WTC11 (cell line): ENCODE measurements at regions not wholly inside any gene's neighbourhood (a gene's known extent, or its start where the extent isn't known, plus 50 kb on each side); places are given as distances from the start of the nearest gene placed in this dataset.

Source experiments
- ATAC-seq: fragments of 200-7000 bp; cut with Tn5 transposase; 2 replicates; pipeline ENCODE4 v1.10.0; 2021; ENCODE audit warnings: mild to moderate bottlenecking, moderate library complexity
- CTCF ChIA-PET: fragments of 300-600 bp; sonication (Branson Sonifier 250); formaldehyde crosslinking; loops from one replicate; lab custom pipeline; 2021; ENCODE audit warnings: antibody characterized with exemption; lab: Charles Lee
- POLR2A ChIA-PET: fragments of 350-600 bp; sonication (Branson Sonifier 250); formaldehyde crosslinking; loops from one replicate; lab custom pipeline; 2021; ENCODE audit warnings: antibody characterized with exemption; lab: Charles Lee
- DNase-seq: peaks from one replicate; pipeline ENCODE4 v3.0.0; 2021; ENCODE audit warnings: low spot score
- H3K27ac Mint-ChIP-seq: 2 replicates; pipeline ENCODE4 v1.8.0; 2021; ENCODE audit warnings: mixed read lengths
- H3K27me3 Mint-ChIP-seq: 2 replicates; pipeline ENCODE4 v1.8.0; 2021; ENCODE audit warnings: low read depth, mild to moderate bottlenecking, moderate library complexity, mixed read lengths
- H3K36me3 Mint-ChIP-seq: 2 replicates; pipeline ENCODE4 v1.8.0; 2021; ENCODE audit warnings: mixed read lengths
- H3K4me1 Mint-ChIP-seq: 2 replicates; pipeline ENCODE4 v1.8.0; 2022; ENCODE audit warnings: mixed read lengths
- H3K4me3 Mint-ChIP-seq: 2 replicates; pipeline ENCODE4 v1.8.0; 2021; ENCODE audit warnings: mild to moderate bottlenecking, moderate library complexity, mixed read lengths
- H3K9me3 Mint-ChIP-seq: 2 replicates; pipeline ENCODE4 v1.8.0; 2021; ENCODE audit warnings: mixed read lengths
- ETV6 ChIP-seq: sonication (generic); formaldehyde crosslinking; IDR thresholded peaks from 2 replicates; pipeline ENCODE4 v1.8.1; 2022; ENCODE audit warnings: mild to moderate bottlenecking, missing genetic modification reagents
- HMGA2 ChIP-seq: fragments of 250-450 bp; sonication (Bioruptor Pico); IDR thresholded peaks from 2 replicates; pipeline ENCODE4 v1.4.0; 2021; ENCODE audit warnings: mild to moderate bottlenecking, moderate library complexity
- JAZF1 ChIP-seq: fragments of 250-450 bp; sonication (Bioruptor Pico); IDR thresholded peaks from 2 replicates; pipeline ENCODE4 v1.9.0; 2021; ENCODE audit warnings: moderate library complexity, mild to moderate bottlenecking, inconsistent platforms
- KAT7 ChIP-seq: sonication (generic); formaldehyde crosslinking; IDR thresholded peaks from 2 replicates; pipeline ENCODE4 v1.8.1; 2023; ENCODE audit warnings: missing genetic modification reagents, mild to moderate bottlenecking, borderline replicate concordance
- NFYB ChIP-seq: sonication (generic); formaldehyde crosslinking; conservative IDR thresholded peaks from 2 replicates; pipeline ENCODE4 v1.8.0; 2022; ENCODE audit warnings: low read depth, missing genetic modification reagents
- TEAD4 ChIP-seq: sonication (generic); formaldehyde crosslinking; IDR thresholded peaks from 2 replicates; pipeline ENCODE4 v1.8.0; 2022; ENCODE audit warnings: mild to moderate bottlenecking, missing genetic modification reagents
- ZNF263 ChIP-seq: sonication (generic); formaldehyde crosslinking; IDR thresholded peaks from 2 replicates; pipeline ENCODE4 v1.8.1; 2022; ENCODE audit warnings: low read depth, mild to moderate bottlenecking, moderate library complexity, missing genetic modification reagents
- ZNF396 ChIP-seq: fragments of 250-450 bp; sonication (Bioruptor Pico); IDR thresholded peaks from 2 replicates; pipeline ENCODE4 v1.8.0; 2021; ENCODE audit warnings: mild to moderate bottlenecking, moderate library complexity, borderline replicate concordance
- TF ChIP-seq, protein P1 (sequence below): sonication (generic); formaldehyde crosslinking; IDR thresholded peaks from 2 replicates; pipeline ENCODE4 v1.8.1; 2022; ENCODE audit warnings: low read depth, missing genetic modification reagents, borderline replicate concordance
- TF ChIP-seq, protein P2 (sequence below): sonication (generic); formaldehyde crosslinking; IDR thresholded peaks from 2 replicates; pipeline ENCODE4 v1.8.1; 2022; ENCODE audit warnings: mild to moderate bottlenecking, moderate library complexity, missing genetic modification reagents
- TF ChIP-seq, protein P3 (sequence below): sonication (generic); formaldehyde crosslinking; IDR thresholded peaks from 2 replicates; pipeline ENCODE4 v1.8.0; 2023; ENCODE audit warnings: mild to moderate bottlenecking, missing genetic modification reagents
- TF ChIP-seq, protein P4 (sequence below): sonication (generic); formaldehyde crosslinking; IDR thresholded peaks from 2 replicates; pipeline ENCODE4 v1.8.1; 2023; ENCODE audit warnings: mild to moderate bottlenecking, missing genetic modification reagents
- TF ChIP-seq, protein P5 (sequence below): fragments of 250-450 bp; sonication (Bioruptor Pico); IDR thresholded peaks from 2 replicates; pipeline ENCODE4 v1.8.0; 2021; ENCODE audit warnings: mild to moderate bottlenecking
- TF ChIP-seq, protein P6 (sequence below): fragments of 250-450 bp; sonication (Bioruptor Pico); IDR thresholded peaks from 2 replicates; pipeline ENCODE4 v2.1.2; 2022; ENCODE audit warnings: mild to moderate bottlenecking, moderate library complexity
- TF ChIP-seq, protein P7 (sequence below): sonication (generic); formaldehyde crosslinking; IDR thresholded peaks from 2 replicates; pipeline ENCODE4 v1.8.0; 2022; ENCODE audit warnings: missing genetic modification reagents
- TF ChIP-seq, protein P8 (sequence below): sonication (generic); formaldehyde crosslinking; IDR thresholded peaks from 2 replicates; pipeline ENCODE4 v1.8.1; 2022; ENCODE audit warnings: missing genetic modification reagents, borderline replicate concordance
- TF ChIP-seq, protein P9 (sequence below): sonication (generic); formaldehyde crosslinking; IDR thresholded peaks from 2 replicates; pipeline ENCODE4 v1.8.1; 2022; ENCODE audit warnings: mild to moderate bottlenecking, missing genetic modification reagents, moderate library complexity, borderline replicate concordance
- TF ChIP-seq, protein P10 (sequence below): sonication (generic); formaldehyde crosslinking; IDR thresholded peaks from 2 replicates; pipeline ENCODE4 v1.8.0; 2022; ENCODE audit warnings: mild to moderate bottlenecking, missing genetic modification reagents

DNA sequence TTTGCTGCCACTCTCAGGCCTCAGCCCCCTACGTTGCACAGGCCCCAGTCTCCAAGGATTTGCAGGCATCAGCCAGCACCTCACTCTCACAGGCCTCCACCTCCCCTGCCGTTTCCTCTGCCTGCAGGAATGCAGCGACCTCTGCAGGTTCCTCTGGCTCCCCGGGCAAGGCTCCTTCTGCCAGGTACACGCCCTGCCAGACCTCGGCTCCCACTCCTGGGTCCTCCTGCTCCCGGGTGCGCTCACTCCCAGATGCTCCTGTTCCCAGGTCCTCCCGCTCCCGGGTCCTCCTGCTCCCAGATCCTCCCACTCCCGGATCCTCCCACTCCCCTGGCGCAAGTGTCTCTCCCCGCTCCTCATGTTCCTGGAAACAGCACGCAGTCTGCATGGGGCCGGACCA, 144.4 kb upstream of the RADX start:
- no peaks in the 10 kb centered on the region for H3K9me3 Mint-ChIP-seq
- peak; percentile 68 for DNase-seq

DNA sequence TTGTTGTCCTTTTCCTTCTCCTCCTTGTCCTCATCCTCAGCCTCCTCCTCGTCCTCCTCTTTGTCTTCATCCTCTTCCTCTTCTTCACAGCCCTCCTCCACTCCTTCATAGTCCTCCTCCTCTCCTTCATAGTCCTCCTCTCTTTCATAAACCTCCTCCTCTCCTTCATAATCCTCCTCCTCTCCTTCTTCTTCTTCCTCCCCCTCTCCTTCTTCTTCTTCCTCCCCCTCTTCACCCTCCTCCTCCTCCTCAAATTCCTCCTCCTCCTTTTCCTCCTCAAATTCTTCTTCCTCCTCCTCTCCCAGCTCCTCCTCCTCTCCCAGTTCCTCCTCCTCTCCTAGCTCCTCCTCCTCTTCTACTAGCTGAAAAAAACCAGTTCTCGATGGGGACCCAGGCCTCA, 143.8 kb upstream of the RADX start:
- no peak for ATAC-seq
- ChIA-PET CTCF (interaction anchor here (0.6 to 0.7 kb wide), 2 partner anchors 147 to 266 kb away, joined by 3 to 4 read pairs; no protein-coding TSS in a partner anchor), POLR2A (no interaction called here)
- Mint-ChIP-seq H3K27ac (no peak overlapping the region), H3K4me3 (no peak overlapping the region), H3K36me3 (no peaks in the 10 kb centered on the region), H3K27me3 (no peaks in the 10 kb centered on the region), H3K9me3 (no peaks in the 10 kb centered on the region), H3K4me1 (no peaks in the 10 kb centered on the region; the same call in none of the 2 replicates)
- DNase-seq: no peak
- TF ChIP-seq, protein P1, sequence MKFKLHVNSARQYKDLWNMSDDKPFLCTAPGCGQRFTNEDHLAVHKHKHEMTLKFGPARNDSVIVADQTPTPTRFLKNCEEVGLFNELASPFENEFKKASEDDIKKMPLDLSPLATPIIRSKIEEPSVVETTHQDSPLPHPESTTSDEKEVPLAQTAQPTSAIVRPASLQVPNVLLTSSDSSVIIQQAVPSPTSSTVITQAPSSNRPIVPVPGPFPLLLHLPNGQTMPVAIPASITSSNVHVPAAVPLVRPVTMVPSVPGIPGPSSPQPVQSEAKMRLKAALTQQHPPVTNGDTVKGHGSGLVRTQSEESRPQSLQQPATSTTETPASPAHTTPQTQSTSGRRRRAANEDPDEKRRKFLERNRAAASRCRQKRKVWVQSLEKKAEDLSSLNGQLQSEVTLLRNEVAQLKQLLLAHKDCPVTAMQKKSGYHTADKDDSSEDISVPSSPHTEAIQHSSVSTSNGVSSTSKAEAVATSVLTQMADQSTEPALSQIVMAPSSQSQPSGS (CRISPR knock-in tag): no peak
- TF ChIP-seq, protein P2, sequence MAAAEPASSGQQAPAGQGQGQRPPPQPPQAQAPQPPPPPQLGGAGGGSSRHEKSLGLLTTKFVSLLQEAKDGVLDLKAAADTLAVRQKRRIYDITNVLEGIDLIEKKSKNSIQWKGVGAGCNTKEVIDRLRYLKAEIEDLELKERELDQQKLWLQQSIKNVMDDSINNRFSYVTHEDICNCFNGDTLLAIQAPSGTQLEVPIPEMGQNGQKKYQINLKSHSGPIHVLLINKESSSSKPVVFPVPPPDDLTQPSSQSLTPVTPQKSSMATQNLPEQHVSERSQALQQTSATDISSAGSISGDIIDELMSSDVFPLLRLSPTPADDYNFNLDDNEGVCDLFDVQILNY (CRISPR knock-in tag): no peak
- TF ChIP-seq HMGA2 (CRISPR knock-in tag) (no peak), KAT7 (CRISPR knock-in tag) (no peak), JAZF1 (no peak), NFYB (CRISPR knock-in tag) (no peak), TEAD4 (CRISPR knock-in tag) (no peak), ETV6 (CRISPR knock-in tag) (no peak), ZNF396 (CRISPR knock-in tag) (no peak)
- TF ChIP-seq, protein P3, sequence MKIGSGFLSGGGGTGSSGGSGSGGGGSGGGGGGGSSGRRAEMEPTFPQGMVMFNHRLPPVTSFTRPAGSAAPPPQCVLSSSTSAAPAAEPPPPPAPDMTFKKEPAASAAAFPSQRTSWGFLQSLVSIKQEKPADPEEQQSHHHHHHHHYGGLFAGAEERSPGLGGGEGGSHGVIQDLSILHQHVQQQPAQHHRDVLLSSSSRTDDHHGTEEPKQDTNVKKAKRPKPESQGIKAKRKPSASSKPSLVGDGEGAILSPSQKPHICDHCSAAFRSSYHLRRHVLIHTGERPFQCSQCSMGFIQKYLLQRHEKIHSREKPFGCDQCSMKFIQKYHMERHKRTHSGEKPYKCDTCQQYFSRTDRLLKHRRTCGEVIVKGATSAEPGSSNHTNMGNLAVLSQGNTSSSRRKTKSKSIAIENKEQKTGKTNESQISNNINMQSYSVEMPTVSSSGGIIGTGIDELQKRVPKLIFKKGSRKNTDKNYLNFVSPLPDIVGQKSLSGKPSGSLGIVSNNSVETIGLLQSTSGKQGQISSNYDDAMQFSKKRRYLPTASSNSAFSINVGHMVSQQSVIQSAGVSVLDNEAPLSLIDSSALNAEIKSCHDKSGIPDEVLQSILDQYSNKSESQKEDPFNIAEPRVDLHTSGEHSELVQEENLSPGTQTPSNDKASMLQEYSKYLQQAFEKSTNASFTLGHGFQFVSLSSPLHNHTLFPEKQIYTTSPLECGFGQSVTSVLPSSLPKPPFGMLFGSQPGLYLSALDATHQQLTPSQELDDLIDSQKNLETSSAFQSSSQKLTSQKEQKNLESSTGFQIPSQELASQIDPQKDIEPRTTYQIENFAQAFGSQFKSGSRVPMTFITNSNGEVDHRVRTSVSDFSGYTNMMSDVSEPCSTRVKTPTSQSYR (CRISPR knock-in tag): no peak
- TF ChIP-seq, protein P4, sequence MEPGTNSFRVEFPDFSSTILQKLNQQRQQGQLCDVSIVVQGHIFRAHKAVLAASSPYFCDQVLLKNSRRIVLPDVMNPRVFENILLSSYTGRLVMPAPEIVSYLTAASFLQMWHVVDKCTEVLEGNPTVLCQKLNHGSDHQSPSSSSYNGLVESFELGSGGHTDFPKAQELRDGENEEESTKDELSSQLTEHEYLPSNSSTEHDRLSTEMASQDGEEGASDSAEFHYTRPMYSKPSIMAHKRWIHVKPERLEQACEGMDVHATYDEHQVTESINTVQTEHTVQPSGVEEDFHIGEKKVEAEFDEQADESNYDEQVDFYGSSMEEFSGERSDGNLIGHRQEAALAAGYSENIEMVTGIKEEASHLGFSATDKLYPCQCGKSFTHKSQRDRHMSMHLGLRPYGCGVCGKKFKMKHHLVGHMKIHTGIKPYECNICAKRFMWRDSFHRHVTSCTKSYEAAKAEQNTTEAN (CRISPR knock-in tag): no peak
- TF ChIP-seq, protein P5, sequence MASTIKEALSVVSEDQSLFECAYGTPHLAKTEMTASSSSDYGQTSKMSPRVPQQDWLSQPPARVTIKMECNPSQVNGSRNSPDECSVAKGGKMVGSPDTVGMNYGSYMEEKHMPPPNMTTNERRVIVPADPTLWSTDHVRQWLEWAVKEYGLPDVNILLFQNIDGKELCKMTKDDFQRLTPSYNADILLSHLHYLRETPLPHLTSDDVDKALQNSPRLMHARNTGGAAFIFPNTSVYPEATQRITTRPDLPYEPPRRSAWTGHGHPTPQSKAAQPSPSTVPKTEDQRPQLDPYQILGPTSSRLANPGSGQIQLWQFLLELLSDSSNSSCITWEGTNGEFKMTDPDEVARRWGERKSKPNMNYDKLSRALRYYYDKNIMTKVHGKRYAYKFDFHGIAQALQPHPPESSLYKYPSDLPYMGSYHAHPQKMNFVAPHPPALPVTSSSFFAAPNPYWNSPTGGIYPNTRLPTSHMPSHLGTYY (CRISPR knock-in tag): no peak
- TF ChIP-seq, protein P6, sequence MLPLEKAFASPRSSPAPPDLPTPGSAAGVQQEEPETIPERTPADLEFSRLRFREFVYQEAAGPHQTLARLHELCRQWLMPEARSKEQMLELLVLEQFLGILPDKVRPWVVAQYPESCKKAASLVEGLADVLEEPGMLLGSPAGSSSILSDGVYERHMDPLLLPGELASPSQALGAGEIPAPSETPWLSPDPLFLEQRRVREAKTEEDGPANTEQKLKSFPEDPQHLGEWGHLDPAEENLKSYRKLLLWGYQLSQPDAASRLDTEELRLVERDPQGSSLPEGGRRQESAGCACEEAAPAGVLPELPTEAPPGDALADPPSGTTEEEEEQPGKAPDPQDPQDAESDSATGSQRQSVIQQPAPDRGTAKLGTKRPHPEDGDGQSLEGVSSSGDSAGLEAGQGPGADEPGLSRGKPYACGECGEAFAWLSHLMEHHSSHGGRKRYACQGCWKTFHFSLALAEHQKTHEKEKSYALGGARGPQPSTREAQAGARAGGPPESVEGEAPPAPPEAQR (CRISPR knock-in tag): no peak
- TF ChIP-seq, protein P7, sequence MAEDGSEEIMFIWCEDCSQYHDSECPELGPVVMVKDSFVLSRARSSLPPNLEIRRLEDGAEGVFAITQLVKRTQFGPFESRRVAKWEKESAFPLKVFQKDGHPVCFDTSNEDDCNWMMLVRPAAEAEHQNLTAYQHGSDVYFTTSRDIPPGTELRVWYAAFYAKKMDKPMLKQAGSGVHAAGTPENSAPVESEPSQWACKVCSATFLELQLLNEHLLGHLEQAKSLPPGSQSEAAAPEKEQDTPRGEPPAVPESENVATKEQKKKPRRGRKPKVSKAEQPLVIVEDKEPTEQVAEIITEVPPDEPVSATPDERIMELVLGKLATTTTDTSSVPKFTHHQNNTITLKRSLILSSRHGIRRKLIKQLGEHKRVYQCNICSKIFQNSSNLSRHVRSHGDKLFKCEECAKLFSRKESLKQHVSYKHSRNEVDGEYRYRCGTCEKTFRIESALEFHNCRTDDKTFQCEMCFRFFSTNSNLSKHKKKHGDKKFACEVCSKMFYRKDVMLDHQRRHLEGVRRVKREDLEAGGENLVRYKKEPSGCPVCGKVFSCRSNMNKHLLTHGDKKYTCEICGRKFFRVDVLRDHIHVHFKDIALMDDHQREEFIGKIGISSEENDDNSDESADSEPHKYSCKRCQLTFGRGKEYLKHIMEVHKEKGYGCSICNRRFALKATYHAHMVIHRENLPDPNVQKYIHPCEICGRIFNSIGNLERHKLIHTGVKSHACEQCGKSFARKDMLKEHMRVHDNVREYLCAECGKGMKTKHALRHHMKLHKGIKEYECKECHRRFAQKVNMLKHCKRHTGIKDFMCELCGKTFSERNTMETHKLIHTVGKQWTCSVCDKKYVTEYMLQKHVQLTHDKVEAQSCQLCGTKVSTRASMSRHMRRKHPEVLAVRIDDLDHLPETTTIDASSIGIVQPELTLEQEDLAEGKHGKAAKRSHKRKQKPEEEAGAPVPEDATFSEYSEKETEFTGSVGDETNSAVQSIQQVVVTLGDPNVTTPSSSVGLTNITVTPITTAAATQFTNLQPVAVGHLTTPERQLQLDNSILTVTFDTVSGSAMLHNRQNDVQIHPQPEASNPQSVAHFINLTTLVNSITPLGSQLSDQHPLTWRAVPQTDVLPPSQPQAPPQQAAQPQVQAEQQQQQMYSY (CRISPR knock-in tag): no peak
- TF ChIP-seq, protein P8, sequence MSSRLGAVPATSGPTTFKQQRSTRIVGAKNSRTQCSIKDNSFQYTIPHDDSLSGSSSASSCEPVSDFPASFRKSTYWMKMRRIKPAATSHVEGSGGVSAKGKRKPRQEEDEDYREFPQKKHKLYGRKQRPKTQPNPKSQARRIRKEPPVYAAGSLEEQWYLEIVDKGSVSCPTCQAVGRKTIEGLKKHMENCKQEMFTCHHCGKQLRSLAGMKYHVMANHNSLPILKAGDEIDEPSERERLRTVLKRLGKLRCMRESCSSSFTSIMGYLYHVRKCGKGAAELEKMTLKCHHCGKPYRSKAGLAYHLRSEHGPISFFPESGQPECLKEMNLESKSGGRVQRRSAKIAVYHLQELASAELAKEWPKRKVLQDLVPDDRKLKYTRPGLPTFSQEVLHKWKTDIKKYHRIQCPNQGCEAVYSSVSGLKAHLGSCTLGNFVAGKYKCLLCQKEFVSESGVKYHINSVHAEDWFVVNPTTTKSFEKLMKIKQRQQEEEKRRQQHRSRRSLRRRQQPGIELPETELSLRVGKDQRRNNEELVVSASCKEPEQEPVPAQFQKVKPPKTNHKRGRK (CRISPR knock-in tag): no peak
- TF ChIP-seq, protein P9, sequence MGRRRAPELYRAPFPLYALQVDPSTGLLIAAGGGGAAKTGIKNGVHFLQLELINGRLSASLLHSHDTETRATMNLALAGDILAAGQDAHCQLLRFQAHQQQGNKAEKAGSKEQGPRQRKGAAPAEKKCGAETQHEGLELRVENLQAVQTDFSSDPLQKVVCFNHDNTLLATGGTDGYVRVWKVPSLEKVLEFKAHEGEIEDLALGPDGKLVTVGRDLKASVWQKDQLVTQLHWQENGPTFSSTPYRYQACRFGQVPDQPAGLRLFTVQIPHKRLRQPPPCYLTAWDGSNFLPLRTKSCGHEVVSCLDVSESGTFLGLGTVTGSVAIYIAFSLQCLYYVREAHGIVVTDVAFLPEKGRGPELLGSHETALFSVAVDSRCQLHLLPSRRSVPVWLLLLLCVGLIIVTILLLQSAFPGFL (CRISPR knock-in tag): no peak

More for the DNA sequence above, 144.4 kb upstream of the RADX start:
- peak; percentile 98 for ATAC-seq
- CTCF ChIA-PET: interaction anchor here (1.0 to 1.6 kb wide), 2 partner anchors 52 to 432 kb away, joined by 4 to 12 read pairs; no protein-coding TSS in a partner anchor
- Mint-ChIP-seq H3K4me1 (no peaks in the 10 kb centered on the region; the same call in none of the 2 replicates), H3K27ac (no peak overlapping the region)
- POLR2A ChIA-PET: no interaction called here
- TF ChIP-seq, protein P10, sequence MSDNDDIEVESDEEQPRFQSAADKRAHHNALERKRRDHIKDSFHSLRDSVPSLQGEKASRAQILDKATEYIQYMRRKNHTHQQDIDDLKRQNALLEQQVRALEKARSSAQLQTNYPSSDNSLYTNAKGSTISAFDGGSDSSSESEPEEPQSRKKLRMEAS (CRISPR knock-in tag): no peak
- peak; percentile 33; the same call in 1 of the 2 replicates for TF ChIP-seq ZNF263 (CRISPR knock-in tag)
- TF ChIP-seq, all 79 proteins: peak for 1
- H3K36me3 Mint-ChIP-seq: no peaks in the 10 kb centered on the region
- H3K27me3 Mint-ChIP-seq: no peaks in the 10 kb centered on the region
- H3K4me3 Mint-ChIP-seq: no peak overlapping the region
